Panc1 (cell line): ENCODE measurements at regions not wholly inside any gene's neighbourhood (a gene's known extent, or its start where the extent isn't known, plus 50 kb on each side); places are given as distances from the start of the nearest gene placed in this dataset.

Experiments
- ATAC-seq: fragments of 200-7000 bp; cut with Tn5 transposase; 2 replicates; pipeline ENCODE4 v1.9.1; 2020; ENCODE audit warnings: mild to moderate bottlenecking, moderate library complexity
- BruUV-seq: library from RNA; stranded (reverse); fragments of 400-500 nt; replicated peaks from 2 replicates; lab custom pipeline; 2021; lab: Mats Ljungman, UMichigan
- CTCF ChIA-PET: fragments of 300-600 bp; sonication (Branson Sonifier 250); formaldehyde crosslinking; loops from one replicate; lab custom pipeline; 2022; ENCODE audit warnings: antibody characterized with exemption; lab: Charles Lee
- POLR2A ChIA-PET: fragments of 300-600 bp; sonication (Branson Sonifier 250); formaldehyde crosslinking; loops from one replicate; lab custom pipeline; 2022; ENCODE audit warnings: antibody characterized with exemption; lab: Charles Lee
- DNase-seq: peaks from one replicate; pipeline ENCODE4 v3.0.0-alpha.2; 2010; ENCODE audit warnings: low read depth, low spot score
- H3K27ac ChIP-seq: 2 replicates; pipeline ENCODE4 v1.5.1; 2011; ENCODE audit warnings: mild to moderate bottlenecking, low read length, inconsistent platforms
- H3K27me3 ChIP-seq: fragments of 200-500 bp; sonication (Bioruptor generic); 2 replicates; pipeline ENCODE4 v1.6.0; 2014; ENCODE audit warnings: low read length, inconsistent platforms; ENCODE audit not compliant: control insufficient read depth, insufficient read depth
- H3K36me3 ChIP-seq: fragments of 200-500 bp; sonication (Bioruptor generic); 2 replicates; pipeline ENCODE4 v1.5.1; 2014; ENCODE audit warnings: inconsistent platforms, mild to moderate bottlenecking, low read length, moderate library complexity; ENCODE audit not compliant: control insufficient read depth, insufficient read depth
- H3K4me1 ChIP-seq: 2 replicates; pipeline ENCODE4 v1.5.1; 2011; ENCODE audit warnings: inconsistent platforms, mild to moderate bottlenecking, low read length, moderate library complexity; ENCODE audit not compliant: control insufficient read depth, insufficient read depth
- H3K4me3 ChIP-seq, 2 experiments: 2 replicates each; pipeline ENCODE4 v1.5.1; 2011 to 2012; ENCODE audit warnings: low read depth in 2 of 2, low read length in 2 of 2, mild to moderate bottlenecking in 2 of 2, inconsistent platforms in 1 of 2, moderate library complexity in 1 of 2
- H3K9me3 ChIP-seq: fragments of 200-500 bp; sonication (Bioruptor generic); 2 replicates; pipeline ENCODE4 v1.5.1; 2014; ENCODE audit warnings: low read depth, mild to moderate bottlenecking, inconsistent platforms, low read length, moderate library complexity; ENCODE audit not compliant: control insufficient read depth, insufficient read depth
- CTCF ChIP-seq: fragments of 450-650 bp; IDR thresholded peaks from 2 replicates; pipeline ENCODE4 v1.5.1; 2017; ENCODE audit warnings: mild to moderate bottlenecking
- POLR2AphosphoS5 ChIP-seq: IDR thresholded peaks from 2 replicates; pipeline ENCODE4 v1.6.1; 2012; ENCODE audit warnings: mild to moderate bottlenecking, low read depth, low read length, moderate library complexity
- REST ChIP-seq, 2 experiments: IDR thresholded peaks; 2 replicates each; pipeline ENCODE4 v1.6.1; 2011 to 2012; ENCODE audit warnings: low read depth in 2 of 2, control low read depth in 1 of 2, low read length in 1 of 2, mild to moderate bottlenecking in 1 of 2, moderate library complexity in 1 of 2; ENCODE audit not compliant: insufficient read depth in 1 of 2
- SIN3A ChIP-seq: IDR thresholded peaks from 2 replicates; pipeline ENCODE4 v1.6.1; 2012; ENCODE audit warnings: low read depth, mild to moderate bottlenecking, low read length, moderate library complexity, borderline replicate concordance; ENCODE audit not compliant: insufficient read depth
- TCF7L2 ChIP-seq: IDR thresholded peaks from 2 replicates; pipeline ENCODE4 v1.6.1; 2011; ENCODE audit warnings: mild to moderate bottlenecking, low read depth, low read length, inconsistent platforms
- in situ Hi-C: cut with HindIII; loops from 2 replicates; pipeline ENCODE4 v1.10.0; 2016; ENCODE audit warnings: low sequenced_read_pairs, low pct_unique_long_range_greater_than_20kb
- intact Hi-C: fragments of 100-400 bp; cut with micrococcal nuclease; formaldehyde crosslinking; loops from one replicate; pipeline ENCODE4 v1.10.0; 2022; ENCODE audit not compliant: unreplicated experiment

DNA sequence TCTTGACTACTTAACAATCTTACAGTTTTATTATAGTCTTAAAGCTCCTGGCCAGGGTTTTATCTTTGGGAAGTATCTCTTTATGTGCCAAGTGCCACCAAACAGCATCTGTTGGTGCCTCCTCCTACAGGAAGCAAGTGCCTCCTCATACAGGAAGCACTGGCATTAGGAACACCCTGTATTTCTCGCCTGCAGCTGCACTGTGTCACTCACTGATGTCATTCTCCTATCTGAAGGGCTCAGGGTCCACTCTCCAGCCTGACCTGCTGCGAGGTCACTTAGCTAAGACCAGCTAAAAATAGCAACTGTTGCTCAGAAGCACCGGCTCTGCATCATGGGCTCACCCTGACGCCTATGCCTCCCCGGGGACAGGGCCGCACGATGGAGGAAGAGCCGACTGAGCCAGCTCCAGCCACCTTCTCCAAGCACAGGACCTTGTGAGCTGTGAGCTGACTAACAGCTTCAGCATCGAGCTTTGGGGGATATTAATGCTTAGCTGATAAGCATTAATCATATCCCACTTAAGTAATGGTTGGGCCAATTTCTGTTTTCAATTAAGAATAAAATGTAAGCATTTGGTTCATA is 66.3 kb upstream of the CD93 start:
- Histone ChIP-seq H3K36me3 (no peaks in the 10 kb centered on the region), H3K9me3 (no peaks in the 10 kb centered on the region), H3K4me3 (no peak overlapping the region), H3K27me3 (no peaks in the 10 kb centered on the region), H3K27ac (no peak overlapping the region), H3K4me1 (no peaks in the 10 kb centered on the region)
- DNase-seq (no peak), ATAC-seq (no peak)
- no TSS peak for BruUV-seq
- no peak for TF ChIP-seq CTCF
- no peak for TF ChIP-seq POLR2AphosphoS5
- TF ChIP-seq SIN3A: no peak
- no peak for TF ChIP-seq REST (IDR thresholded peaks at IDR 0.05; ENCODE audit: insufficient read depth in 1 of 2, low read depth in 2 of 2, low read length in 1 of 2)
- TF ChIP-seq TCF7L2: no peak
- CTCF ChIA-PET: no interaction called here
- in situ Hi-C loops (no loop called here), intact Hi-C loops (loop anchor here (10.0 kb wide), 1 partner anchor 98 kb away; no protein-coding TSS in a partner anchor)
- POLR2A ChIA-PET: no interaction called here

- DNase-seq (no peak), ATAC-seq (no peak)
- intact Hi-C loops (loop anchor here (10.0 kb wide), 1 partner anchor 97 kb away; no protein-coding TSS in a partner anchor), in situ Hi-C loops (no loop called here)
- POLR2A ChIA-PET: no interaction called here
- no TSS peak for BruUV-seq
- no peak overlapping the region for H3K4me3 ChIP-seq
- H3K36me3 ChIP-seq: no peaks in the 10 kb centered on the region
- no peaks in the 10 kb centered on the region for H3K9me3 ChIP-seq
- TF ChIP-seq TCF7L2 (no peak), POLR2AphosphoS5 (no peak), CTCF (no peak), REST (IDR thresholded peaks at IDR 0.05; ENCODE audit: insufficient read depth in 1 of 2, low read depth in 2 of 2, low read length in 1 of 2) (no peak), SIN3A (no peak)
- H3K27me3 ChIP-seq: no peaks in the 10 kb centered on the region
- no peak overlapping the region for H3K27ac ChIP-seq
- CTCF ChIA-PET: no interaction called here
- H3K4me1 ChIP-seq: no peaks in the 10 kb centered on the region
Observed at GRCh38 chr20:23151885-23152284, 65.8 kb upstream of the CD93 start.
